CD14-positive monocyte (primary cell): ENCODE measurements at regions not wholly inside any gene's neighbourhood (a gene's known extent, or its start where the extent isn't known, plus 50 kb on each side); places are given as distances from the start of the nearest gene placed in this dataset.

ENCODE experiments used
- DNase-seq, 3 donors: peaks; one replicate each; pipeline ENCODE4 v3.0.0-alpha.2; 2011 to 2022
- H2AFZ ChIP-seq: 2 replicates; pipeline ENCODE4 v1.6.0; 2012; ENCODE audit warnings: mild to moderate bottlenecking, low read depth, low read length, inconsistent platforms; ENCODE audit not compliant: insufficient read depth, poor library complexity, severe bottlenecking
- H3K27ac ChIP-seq, 2 donors: 1 replicate in 1 of 2; 2 replicates in 1 of 2; pipeline ENCODE4 v1.5.1; 2012 to 2013; ENCODE audit warnings: low read length in 2 of 2, control low read depth in 1 of 2, inconsistent platforms in 1 of 2, low read depth in 1 of 2, mild to moderate bottlenecking in 1 of 2
- H3K27me3 ChIP-seq, 2 donors: one replicate each; pipeline versions ENCODE4 v1.6.0 to v1.6.1; 2011 to 2013; ENCODE audit warnings: low read length in 2 of 2; ENCODE audit not compliant: control insufficient read depth in 2 of 2, insufficient read depth in 2 of 2
- H3K36me3 ChIP-seq, 2 donors: replicated peaks in 1 of 2; 1 replicate in 1 of 2; 2 replicates in 1 of 2; pipeline versions ENCODE4 v1.5.1 to v1.6.1; 2012 to 2013; ENCODE audit warnings: low read length in 2 of 2, control low read depth in 1 of 2, inconsistent platforms in 1 of 2, mild to moderate bottlenecking in 1 of 2; ENCODE audit not compliant: insufficient read depth in 2 of 2, control insufficient read depth in 1 of 2
- H3K4me1 ChIP-seq, 2 donors: 1 replicate in 1 of 2; 2 replicates in 1 of 2; pipeline versions ENCODE4 v1.5.1 to v1.6.1; 2012 to 2013; ENCODE audit warnings: low read length in 2 of 2, control low read depth in 1 of 2, inconsistent platforms in 1 of 2, mild to moderate bottlenecking in 1 of 2, moderate library complexity in 1 of 2; ENCODE audit not compliant: insufficient read depth in 2 of 2, control insufficient read depth in 1 of 2
- H3K4me2 ChIP-seq: replicated peaks from 2 replicates; pipeline ENCODE3; 2012; ENCODE audit warnings: low read length, moderate library complexity, mild to moderate bottlenecking; ENCODE audit not compliant: poor library complexity, severe bottlenecking; ENCODE audit errors: extremely low read depth
- H3K4me3 ChIP-seq, 3 experiments: fragments of 200-600 bp in 1 of 3; sonication (generic) in 1 of 3; replicated peaks in 1 of 3; 1 replicate in 2 of 3; 2 replicates in 1 of 3; pipeline ENCODE4 v1.5.1; 2011 to 2013; ENCODE audit warnings: low read length in 3 of 3, mild to moderate bottlenecking in 3 of 3, control low read depth in 2 of 3, low read depth in 2 of 3, inconsistent platforms in 1 of 3, moderate library complexity in 1 of 3
- H3K79me2 ChIP-seq: 2 replicates; pipeline ENCODE4 v1.6.0; 2012; ENCODE audit warnings: mild to moderate bottlenecking, control low read depth, inconsistent platforms, low read length, moderate library complexity; ENCODE audit not compliant: insufficient read depth
- H3K9ac ChIP-seq: 2 replicates; pipeline ENCODE4 v1.6.0; 2017; ENCODE audit warnings: low read length, mild to moderate bottlenecking; ENCODE audit not compliant: insufficient read depth, poor library complexity, severe bottlenecking
- H3K9me3 ChIP-seq, 2 donors: replicated peaks in 1 of 2; 1 replicate in 1 of 2; 2 replicates in 1 of 2; pipeline versions ENCODE4 v1.5.1 to v1.6.1; 2012 to 2013; ENCODE audit warnings: low read length in 2 of 2, control low read depth in 1 of 2; ENCODE audit not compliant: control insufficient read depth in 1 of 2, insufficient read depth in 1 of 2
- H4K20me1 ChIP-seq: 2 replicates; pipeline ENCODE4 v1.6.0; 2012; ENCODE audit warnings: mild to moderate bottlenecking, low read length, control low read depth, moderate library complexity; ENCODE audit not compliant: insufficient read depth
- H3K27ac Mint-ChIP-seq, 7 donors: one replicate each; pipeline ENCODE4 v1.8.0; 2020; ENCODE audit warnings: mild to moderate bottlenecking in 7 of 7, mixed read lengths in 7 of 7, moderate library complexity in 6 of 7, inconsistent platforms in 2 of 7
- H3K27me3 Mint-ChIP-seq, 3 donors: one replicate each; pipeline ENCODE4 v1.8.0; 2021 to 2022; ENCODE audit warnings: low read depth in 3 of 3, mild to moderate bottlenecking in 3 of 3, mixed read lengths in 3 of 3, moderate library complexity in 3 of 3, inconsistent platforms in 1 of 3
- H3K36me3 Mint-ChIP-seq, 2 donors: one replicate each; pipeline ENCODE4 v1.8.0; 2020; ENCODE audit warnings: mixed read lengths in 2 of 2, inconsistent platforms in 1 of 2, mild to moderate bottlenecking in 1 of 2
- H3K4me1 Mint-ChIP-seq: one replicate; pipeline ENCODE4 v1.8.0; 2020; ENCODE audit warnings: mild to moderate bottlenecking, mixed read lengths
- H3K4me3 Mint-ChIP-seq, 2 donors: one replicate each; pipeline ENCODE4 v1.8.0; 2020; ENCODE audit warnings: mild to moderate bottlenecking in 2 of 2, mixed read lengths in 2 of 2, moderate library complexity in 1 of 2
- H3K9me3 Mint-ChIP-seq, 7 donors: one replicate each; pipeline ENCODE4 v1.8.0; 2020 to 2022; ENCODE audit warnings: mixed read lengths in 7 of 7, mild to moderate bottlenecking in 6 of 7, moderate library complexity in 6 of 7, inconsistent platforms in 2 of 7
- WGBS: methylation state at CpG from one replicate; pipeline ENCODE4 v1.1.5; 2013; ENCODE audit warnings: missing lambda C conversion rate; ENCODE audit not compliant: insufficient coverage; 5-methylcytosine and 5-hydroxymethylcytosine counted together
- intact Hi-C, 2 donors: fragments of 100-400 bp; cut with micrococcal nuclease; formaldehyde crosslinking; loops; one replicate each; pipeline versions ENCODE4 v1.15.0 to v1.15.1; 2023
- TF ChIP-seq, protein P1 (sequence below): fragments of 200-600 bp; IDR thresholded peaks from one replicate; pipeline ENCODE4 v1.8.0; 2022; ENCODE audit warnings: antibody characterized with exemption, mild to moderate bottlenecking

DNA sequence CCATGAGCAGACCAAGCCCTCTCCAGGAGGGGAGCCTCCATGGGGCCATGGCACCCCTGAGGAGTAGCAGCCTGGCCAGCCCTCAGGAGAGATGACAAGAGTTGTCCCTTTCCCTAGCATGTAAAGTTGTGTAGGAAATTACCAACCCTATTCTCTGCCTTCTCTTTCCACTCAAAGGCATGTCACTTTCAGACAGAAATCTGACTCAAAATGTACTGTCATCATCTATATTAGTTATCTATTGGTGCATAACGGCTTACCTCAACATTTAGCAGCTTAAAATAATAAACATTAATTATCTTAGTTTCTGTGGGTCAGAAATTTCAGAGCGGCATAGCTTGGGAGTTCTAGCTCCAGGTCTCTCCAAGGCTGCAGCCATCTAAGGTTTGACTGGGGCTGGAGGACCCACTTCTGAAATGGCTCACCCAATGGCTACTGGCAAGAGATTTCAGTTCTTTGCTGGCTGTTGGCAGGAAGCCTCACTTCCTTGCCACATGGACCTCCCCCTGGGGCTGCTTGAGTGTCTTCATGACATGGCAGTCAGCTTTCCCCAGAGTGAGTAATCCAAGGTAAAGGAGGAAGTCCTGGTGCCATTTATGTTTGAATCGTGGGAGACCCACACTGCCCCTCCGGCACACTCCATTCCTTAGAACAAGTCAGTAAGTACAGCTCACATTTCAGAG lies 632.3 kb downstream of the CCDC171 start:
- H3K4me3 Mint-ChIP-seq = no peak overlapping the region

DNA sequence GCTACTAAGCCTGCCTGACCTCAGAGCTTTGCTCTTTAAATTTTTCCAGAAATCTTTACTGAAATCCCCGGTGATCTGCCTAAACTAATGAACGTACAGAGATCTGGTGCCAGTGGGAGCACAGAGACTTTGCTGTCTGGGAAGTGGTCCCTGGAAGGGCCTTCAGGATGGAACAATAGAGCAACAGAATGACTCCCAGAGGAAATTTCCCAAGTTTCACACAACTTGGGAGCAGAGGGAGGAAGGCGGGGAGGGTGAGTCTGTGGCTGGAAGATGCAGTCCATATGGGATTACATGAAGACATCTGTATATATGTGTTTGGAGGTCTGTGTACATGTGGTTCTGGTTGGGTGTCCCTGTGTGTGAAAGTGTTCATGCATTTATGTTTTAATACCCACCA lies 638.3 kb downstream of the CCDC171 start:
- no peak for DNase-seq
- H3K27me3 Mint-ChIP-seq = peaks cover 2 to 6% (median 2%) of the 10 kb centered on the region in 3 donors
- Histone ChIP-seq H3K27me3 (no peaks in the 10 kb centered on the region), H3K27ac (no peak overlapping the region), H2AFZ (no peak overlapping the region), H3K4me2 (no peak overlapping the region), H4K20me1 (no peaks in the 10 kb centered on the region), H3K4me3 (no peak overlapping the region), H3K36me3 (no peaks in the 10 kb centered on the region), H3K9ac (no peak overlapping the region), H3K9me3 (peaks cover 4% of the 10 kb centered on the region in 2 donors), H3K79me2 (no peaks in the 10 kb centered on the region), H3K4me1 (no peaks in the 10 kb centered on the region)
- H3K27ac Mint-ChIP-seq = no peak overlapping the region
- H3K4me3 Mint-ChIP-seq = no peak overlapping the region
- 83% methylated on average over 2 of the region's 3 CpGs for WGBS
- no peaks in the 10 kb centered on the region for H3K36me3 Mint-ChIP-seq
- peaks cover 0 to 7% (median 4%) of the 10 kb centered on the region in 7 donors for H3K9me3 Mint-ChIP-seq
- TF ChIP-seq, protein P1, sequence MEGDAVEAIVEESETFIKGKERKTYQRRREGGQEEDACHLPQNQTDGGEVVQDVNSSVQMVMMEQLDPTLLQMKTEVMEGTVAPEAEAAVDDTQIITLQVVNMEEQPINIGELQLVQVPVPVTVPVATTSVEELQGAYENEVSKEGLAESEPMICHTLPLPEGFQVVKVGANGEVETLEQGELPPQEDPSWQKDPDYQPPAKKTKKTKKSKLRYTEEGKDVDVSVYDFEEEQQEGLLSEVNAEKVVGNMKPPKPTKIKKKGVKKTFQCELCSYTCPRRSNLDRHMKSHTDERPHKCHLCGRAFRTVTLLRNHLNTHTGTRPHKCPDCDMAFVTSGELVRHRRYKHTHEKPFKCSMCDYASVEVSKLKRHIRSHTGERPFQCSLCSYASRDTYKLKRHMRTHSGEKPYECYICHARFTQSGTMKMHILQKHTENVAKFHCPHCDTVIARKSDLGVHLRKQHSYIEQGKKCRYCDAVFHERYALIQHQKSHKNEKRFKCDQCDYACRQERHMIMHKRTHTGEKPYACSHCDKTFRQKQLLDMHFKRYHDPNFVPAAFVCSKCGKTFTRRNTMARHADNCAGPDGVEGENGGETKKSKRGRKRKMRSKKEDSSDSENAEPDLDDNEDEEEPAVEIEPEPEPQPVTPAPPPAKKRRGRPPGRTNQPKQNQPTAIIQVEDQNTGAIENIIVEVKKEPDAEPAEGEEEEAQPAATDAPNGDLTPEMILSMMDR = no peak
- peaks cover 2% of the 10 kb centered on the region for H3K4me1 Mint-ChIP-seq
- intact Hi-C loops = loop anchor here in 1 of 2 donors (5.0 kb wide), 1 partner anchor 1271 kb away; no protein-coding TSS in a partner anchor

More for the DNA sequence above, 632.3 kb downstream of the CCDC171 start:
- intact Hi-C loops = no loop called here
- 100% methylated on average over 1 of the region's 4 CpGs for WGBS
- Histone ChIP-seq H3K27me3 (no peaks in the 10 kb centered on the region), H3K27ac (no peak overlapping the region), H3K79me2 (no peaks in the 10 kb centered on the region), H3K36me3 (no peaks in the 10 kb centered on the region), H3K4me2 (no peak overlapping the region), H3K9ac (no peak overlapping the region), H2AFZ (no peak overlapping the region), H3K4me3 (no peak overlapping the region), H4K20me1 (no peaks in the 10 kb centered on the region), H3K9me3 (peaks cover 5 to 8% of the 10 kb centered on the region in 2 donors), H3K4me1 (no peaks in the 10 kb centered on the region)
- no peak for DNase-seq
- H3K4me1 Mint-ChIP-seq = no peaks in the 10 kb centered on the region
- peaks cover 0 to 1% (median 0%) of the 10 kb centered on the region in 3 donors for H3K27me3 Mint-ChIP-seq
- no peak overlapping the region for H3K27ac Mint-ChIP-seq
- H3K9me3 Mint-ChIP-seq = peaks cover 2 to 12% (median 5%) of the 10 kb centered on the region in 7 donors
- no peaks in the 10 kb centered on the region for H3K36me3 Mint-ChIP-seq
- TF ChIP-seq, protein P1 = no peak
